Retina (tissue), 1 donor: ENCODE measurements at regions not wholly inside any gene's neighbourhood (a gene's known extent, or its start where the extent isn't known, plus 50 kb on each side); places are given as distances from the start of the nearest gene placed in this dataset.
A peak's percentile ranks its signal among the peaks of the same experiment; 100 is the strongest.
"Not testable (repeated sequence)": the region's sequence is repeated elsewhere in the genome, so short reads cannot be mapped to it uniquely, and the experiment has no call there.

ENCODE experiments used
- DNase-seq: peaks from one replicate; pipeline ENCODE4 v3.0.0-alpha.2; 2016

GRCh38 chr7:69388452-69389137 lies 209.7 kb upstream of the AUTS2 start:
- DNase-seq: no peak

DNA sequence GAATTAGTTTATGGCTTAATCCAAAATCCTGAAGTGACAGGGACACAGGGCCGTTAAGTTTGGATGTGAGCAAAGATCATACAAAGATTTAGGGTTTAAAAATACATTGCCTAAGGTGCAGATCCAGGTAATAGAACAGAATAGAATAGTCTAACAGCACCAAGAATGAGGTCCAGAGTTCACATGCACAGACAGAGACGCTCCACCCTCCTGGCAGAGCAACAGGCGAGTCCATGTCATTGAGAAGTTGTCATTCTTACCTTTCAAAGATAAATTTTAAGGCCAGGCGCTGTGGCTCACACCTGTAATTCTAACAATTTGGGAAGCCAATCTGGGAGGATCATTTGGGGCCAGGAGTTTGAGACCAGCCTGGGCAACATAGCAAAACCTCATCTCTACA lies 209.1 kb upstream of the AUTS2 start:
- DNase-seq: no peak

DNA sequence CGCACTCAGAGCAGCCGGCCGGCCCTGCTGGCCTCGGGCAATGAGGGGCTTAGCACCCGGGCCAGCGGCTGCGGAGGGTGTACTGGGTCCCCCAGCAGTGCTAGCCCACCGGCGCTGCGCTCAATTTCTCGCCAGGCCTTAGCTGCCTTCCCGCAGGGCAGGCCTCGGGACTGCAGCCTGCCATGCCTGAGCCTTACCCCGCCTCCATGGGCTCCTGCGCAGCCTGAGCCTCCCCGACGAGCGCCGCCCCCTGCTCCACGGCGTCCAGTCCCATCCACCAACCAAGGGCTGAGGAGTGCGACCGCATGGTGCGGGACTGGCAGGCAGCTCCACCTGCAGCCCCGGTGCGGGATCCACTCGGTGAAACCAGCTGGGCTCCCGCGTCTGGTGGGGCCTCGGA lies 204.4 kb upstream of the AUTS2 start:
- not testable (repeated sequence) for DNase-seq

DNA sequence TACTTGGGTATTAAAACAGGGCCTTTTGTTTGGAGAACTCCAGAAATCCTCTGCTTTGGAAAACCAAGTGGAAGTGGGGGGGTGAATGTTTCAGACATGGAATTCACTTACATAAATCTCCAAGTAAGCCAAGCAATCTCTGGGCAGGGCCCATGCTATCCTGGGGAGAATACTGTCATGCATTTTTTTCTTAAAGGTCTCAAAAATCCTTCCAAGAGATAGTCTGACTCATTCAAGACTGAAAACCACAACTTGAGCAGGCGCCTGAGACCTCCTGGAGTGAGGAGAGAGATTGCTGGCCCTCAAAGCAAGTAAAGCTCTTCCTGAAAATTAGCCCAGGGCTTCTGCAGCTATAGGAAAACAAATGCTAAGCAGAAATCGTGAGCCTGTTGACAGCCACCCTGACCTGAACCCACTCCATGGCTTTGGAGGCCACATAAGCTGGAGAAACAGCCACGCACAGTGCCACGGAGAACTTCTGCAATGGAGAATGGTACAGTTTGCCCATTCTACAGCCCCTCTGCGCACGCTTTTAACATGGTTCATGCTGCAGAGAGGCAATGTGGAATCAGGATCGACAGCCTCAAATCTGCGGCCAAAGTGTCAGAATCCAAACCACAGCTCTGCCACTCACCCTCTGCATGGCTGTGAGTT lies 203.1 kb upstream of the AUTS2 start:
- no peak for DNase-seq

DNA sequence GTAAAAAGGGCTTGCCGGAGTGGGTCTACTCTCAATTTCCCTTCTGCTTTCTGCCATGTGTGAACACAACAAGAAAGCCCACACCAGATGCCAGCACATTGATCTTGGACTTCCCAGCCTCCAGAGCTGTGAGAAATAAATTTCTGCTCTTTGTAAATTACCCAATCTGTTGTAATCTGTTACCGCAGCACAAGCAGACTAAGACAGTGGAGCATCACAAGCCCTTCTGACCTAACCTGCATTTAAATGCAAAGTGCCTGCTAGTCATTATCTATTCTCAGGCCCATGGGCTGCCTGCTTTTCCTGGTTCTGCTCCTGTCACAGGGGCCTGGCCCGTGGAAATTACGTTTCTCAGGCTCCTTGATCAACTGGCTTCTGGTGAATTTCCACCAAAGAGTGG lies 199.3 kb upstream of the AUTS2 start:
- DNase-seq: no peak

DNA sequence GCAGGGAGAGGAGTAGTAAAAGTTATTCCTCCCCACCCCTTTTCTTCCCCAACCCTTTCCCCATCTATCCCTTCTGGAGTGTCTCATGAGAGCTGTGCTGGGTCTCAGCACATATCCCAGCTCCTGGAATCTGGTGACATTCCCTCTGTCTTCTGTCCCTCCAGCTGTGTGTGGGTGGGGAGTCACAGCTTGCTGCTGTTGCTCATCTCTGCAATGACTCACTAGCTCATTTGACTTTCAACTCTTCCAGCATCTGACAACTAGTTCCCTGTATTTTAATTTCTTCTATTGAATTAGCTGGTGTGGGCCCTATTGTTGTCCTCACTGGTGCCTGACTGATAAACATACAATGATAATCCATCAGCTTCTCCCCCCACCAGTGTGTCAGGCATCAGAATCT lies 198.9 kb upstream of the AUTS2 start:
- DNase-seq: no peak

DNA sequence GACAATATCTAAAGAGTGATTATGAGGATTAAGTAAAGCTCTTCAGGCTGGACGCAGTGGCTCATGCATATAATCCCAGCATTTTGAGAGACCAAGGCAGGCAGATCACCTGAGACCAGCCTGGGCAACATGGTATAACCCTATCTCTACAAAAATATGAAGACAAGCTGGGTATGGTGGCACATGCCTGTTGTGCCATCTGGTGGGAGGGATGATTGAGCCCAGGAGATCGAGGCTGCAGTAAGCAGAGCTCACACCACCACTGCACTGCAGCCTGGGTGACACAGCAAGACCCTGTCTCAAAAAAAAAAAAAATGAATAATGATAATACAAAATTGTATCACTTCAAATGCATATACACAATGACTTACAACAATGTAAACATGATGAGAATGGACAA lies 195.6 kb upstream of the AUTS2 start:
- no peak for DNase-seq

GRCh38 chr7:69403169-69403568 lies 195.1 kb upstream of the AUTS2 start:
- DNase-seq: no peak

- no peak for DNase-seq
These were observed 187.3 kb upstream of the AUTS2 start for GRCh38 chr7:69411018-69411417.

- no peak for DNase-seq
These were observed 186.8 kb upstream of the AUTS2 start for GRCh38 chr7:69411466-69411865.

- no peak for DNase-seq
These were observed 185.7 kb upstream of the AUTS2 start for GRCh38 chr7:69412331-69413146.

DNA sequence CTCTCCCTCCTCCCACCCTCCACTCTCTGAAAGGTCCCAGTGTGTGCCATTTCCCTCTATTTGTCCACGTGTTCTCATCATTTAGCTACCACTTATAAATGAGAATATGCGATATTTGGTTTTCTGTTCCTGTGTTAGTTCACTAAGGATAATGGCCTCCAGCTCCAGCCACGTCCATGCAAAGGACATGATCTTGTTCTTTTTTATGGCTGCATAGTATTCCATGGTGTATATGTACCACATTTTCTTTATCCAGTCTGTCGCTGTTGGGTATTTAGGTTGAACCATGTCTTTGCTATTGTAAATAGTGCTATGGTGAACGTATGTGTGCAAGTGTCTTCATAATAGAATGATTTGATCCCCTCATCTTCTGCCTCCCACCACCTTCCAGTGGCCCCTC lies 183.7 kb upstream of the AUTS2 start:
- DNase-seq: no peak

DNA sequence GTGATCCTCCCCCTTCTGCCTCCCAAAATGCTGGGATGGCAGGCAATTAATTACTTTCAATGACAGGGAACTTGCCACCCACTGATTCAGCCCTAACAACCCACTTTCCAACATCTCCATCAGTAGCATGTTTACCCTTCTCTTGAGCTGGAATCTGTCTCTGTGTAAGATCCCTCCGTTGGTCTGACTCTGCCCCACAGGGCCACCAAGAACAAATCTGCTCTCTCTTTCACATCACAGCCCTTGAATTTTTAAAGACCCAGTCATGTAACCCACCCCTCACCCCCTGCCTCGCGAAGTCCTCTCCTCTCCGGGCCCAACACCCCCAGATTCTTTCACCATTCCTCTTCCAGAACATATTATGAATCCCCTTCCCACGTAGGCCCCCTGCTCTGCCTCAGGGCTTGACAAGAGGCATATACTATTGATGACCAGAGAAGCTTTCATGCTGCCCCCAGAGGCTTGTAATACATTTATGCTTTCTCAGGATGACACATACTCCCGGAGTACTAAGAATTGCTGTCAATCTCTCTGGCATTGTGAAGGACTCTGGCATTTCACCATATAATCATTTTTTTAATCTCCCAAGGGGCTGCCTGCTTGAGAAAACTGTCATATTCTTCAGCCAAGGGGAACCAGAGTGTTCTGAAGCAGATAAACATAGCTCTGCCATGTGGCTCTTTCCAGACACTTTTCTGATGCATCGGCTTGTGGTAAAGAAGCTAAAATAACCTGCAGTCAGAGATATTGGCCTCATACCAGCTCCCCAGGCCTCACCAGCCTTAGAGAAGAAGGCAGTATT lies 179.2 kb upstream of the AUTS2 start:
- DNase-seq: peak; percentile 58

DNA sequence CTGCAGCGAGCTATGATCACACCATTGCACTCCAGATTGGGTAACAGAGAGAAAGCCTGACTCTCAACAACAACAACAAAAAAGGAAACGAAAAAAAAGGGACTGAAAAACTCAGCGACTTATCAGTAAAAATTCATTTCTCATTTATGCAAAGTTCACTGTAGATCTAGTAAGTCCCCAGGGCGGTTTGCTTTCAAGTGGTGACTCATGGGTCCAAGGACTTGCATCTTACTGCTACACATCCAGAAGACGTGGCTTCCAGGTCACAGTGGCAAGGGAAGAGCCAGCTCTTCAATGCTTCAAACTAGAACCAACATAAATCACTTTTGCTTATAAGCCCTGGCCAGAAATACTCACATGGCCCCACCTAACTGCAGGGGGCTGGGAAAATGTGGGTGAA lies 178.3 kb upstream of the AUTS2 start:
- no peak for DNase-seq

- no peak for DNase-seq
These were observed 175.7 kb upstream of the AUTS2 start for GRCh38 chr7:69422574-69422985.

DNA sequence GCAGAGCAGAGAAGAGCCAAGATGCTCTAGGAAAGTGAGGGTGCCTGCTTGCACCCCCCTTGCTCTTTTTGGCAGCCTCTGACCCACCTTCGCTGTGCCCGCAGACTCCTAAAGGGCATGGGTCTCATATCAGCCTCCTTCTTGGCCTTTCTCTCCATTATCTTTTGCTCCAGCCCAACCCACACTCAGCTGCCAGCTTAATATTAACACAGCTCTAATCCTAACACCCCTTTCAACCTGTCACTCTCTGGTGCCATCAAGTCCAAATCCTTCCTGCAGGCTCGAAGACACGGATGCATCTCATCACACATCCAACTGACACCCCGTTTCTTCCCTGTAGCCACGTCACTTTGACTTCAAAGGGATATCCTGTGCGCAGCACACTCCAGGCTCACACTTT lies 171.6 kb upstream of the AUTS2 start:
- DNase-seq: no peak

- no peak for DNase-seq
These were observed 170.2 kb upstream of the AUTS2 start for GRCh38 chr7:69428089-69428488.

- peak; percentile 54 for DNase-seq
These were observed 168.3 kb upstream of the AUTS2 start for GRCh38 chr7:69429911-69430383.

DNA sequence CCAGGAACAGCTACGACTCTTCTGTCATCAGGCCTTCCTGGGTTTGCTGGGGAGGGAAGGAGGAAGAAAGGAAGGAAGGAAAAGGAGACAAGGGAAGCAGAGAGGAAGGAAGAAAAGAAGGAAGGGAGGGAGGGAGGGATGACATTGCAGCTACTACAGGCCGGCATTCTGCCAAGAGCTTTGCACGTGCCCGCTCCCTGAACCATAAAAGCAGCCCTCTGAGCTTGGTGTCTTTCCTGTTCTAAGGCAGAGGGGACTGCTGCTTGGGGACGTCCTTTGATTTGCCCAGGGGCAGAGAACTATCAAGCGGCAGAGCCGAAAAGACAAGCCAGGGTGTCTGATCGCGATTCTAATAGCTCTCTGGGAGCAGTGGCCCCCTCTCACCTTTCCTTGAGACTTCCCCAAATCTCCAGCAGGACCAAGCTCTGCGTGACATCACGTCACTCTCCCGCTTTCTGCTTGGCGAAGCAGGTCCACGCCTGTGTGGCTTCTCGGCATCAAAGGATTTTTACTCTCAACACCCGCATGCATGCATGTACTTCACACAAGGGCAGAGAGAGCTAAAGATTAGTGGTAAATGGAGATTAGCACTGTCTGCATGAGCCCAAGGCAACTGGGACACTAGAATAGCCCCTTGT lies 167.8 kb upstream of the AUTS2 start:
- peak; percentile 72 for DNase-seq

DNA sequence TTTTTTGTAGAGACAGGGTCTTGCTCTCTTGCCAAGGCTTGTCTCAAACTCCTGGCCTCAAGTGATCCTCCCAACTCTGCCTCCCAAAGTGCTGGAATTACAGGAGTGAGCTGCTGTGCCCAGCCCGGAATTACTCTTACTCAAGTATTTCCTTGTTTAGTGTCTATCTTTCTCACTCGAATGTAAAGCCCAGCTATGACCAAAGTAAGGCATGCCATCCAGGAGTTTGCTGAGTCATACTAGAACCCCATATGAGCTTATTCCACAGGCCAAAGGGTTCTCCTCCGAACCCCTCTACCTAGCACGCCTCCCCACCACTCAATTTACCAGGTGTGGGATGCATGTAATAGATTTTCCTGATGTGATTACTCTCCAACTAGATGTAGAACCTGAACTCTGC lies 166.6 kb upstream of the AUTS2 start:
- DNase-seq: no peak

DNA sequence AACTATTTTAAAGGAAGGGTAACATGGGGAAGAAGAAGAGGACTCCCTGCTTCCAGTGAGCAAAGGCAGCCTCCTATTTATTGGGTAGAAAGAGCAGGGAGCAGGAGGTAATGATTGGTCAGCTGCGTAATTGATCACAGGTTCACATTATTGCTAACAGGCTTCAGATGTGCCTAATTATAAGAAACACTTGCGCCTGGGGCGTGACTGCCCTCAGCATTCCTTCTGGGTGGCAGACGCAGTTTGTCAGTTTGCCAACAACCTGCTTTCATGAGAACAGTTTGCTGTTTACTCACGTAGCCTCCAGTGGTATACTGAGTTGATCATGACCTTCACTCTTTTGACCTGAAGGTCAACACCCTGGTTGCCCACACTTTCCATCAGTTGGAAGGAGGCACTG lies 166.0 kb upstream of the AUTS2 start:
- DNase-seq: not testable (repeated sequence)

DNA sequence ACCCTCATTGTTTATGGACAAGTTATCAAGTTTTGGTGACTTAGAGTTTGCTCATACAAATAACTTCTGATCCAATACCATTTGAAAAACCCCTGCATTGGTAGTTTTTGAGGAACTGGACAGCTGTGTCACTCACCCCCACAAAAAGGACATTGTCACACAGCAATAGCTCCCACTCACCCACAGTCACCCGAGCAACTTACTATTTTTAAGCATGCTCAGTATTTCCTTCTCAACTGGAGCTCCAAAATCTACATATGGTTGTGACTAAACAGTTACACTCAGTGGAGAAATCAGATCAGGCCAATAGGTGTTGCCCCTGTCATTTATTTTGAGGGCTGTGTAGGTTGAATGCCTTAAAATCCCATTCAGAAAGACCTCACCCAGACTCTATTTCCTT lies 165.2 kb upstream of the AUTS2 start:
- DNase-seq: no peak

GRCh38 chr7:69434398-69434815 lies 163.9 kb upstream of the AUTS2 start:
- no peak for DNase-seq
